A673 (cell line): ENCODE measurements at regions not wholly inside any gene's neighbourhood (a gene's known extent, or its start where the extent isn't known, plus 50 kb on each side); places are given as distances from the start of the nearest gene placed in this dataset.

Experiments
- CTCF ChIP-seq: fragments of 300-800, 200-600 bp; sonication (generic); conservative IDR thresholded peaks from 2 replicates; pipeline ENCODE4 v1.5.1; 2017; ENCODE audit warnings: low read depth, mild to moderate bottlenecking, antibody characterized with exemption, low read length, moderate library complexity, mixed read lengths
- EZH2 ChIP-seq: fragments of 200-600 bp; sonication (generic); IDR thresholded peaks from 2 replicates; pipeline ENCODE4 v1.6.1; 2017; ENCODE audit warnings: borderline replicate concordance, low read depth, mild to moderate bottlenecking, mixed read lengths, antibody characterized with exemption, low read length; ENCODE audit not compliant: poor library complexity, severe bottlenecking

- no peak for TF ChIP-seq CTCF
- TF ChIP-seq EZH2, result no peak
Measured at GRCh38 chr5:3786891-3787430, 191.3 kb downstream of the IRX1 start.
